HG03097 (cell line): ENCODE measurements at regions not wholly inside any gene's neighbourhood (a gene's known extent, or its start where the extent isn't known, plus 50 kb on each side); places are given as distances from the start of the nearest gene placed in this dataset.

Source experiments
- ATAC-seq: cut with Tn5 transposase; IDR thresholded peaks from one replicate; pipeline ENCODE4 v1.9.1; 2021; ENCODE audit not compliant: unreplicated experiment, low FRiP score

DNA sequence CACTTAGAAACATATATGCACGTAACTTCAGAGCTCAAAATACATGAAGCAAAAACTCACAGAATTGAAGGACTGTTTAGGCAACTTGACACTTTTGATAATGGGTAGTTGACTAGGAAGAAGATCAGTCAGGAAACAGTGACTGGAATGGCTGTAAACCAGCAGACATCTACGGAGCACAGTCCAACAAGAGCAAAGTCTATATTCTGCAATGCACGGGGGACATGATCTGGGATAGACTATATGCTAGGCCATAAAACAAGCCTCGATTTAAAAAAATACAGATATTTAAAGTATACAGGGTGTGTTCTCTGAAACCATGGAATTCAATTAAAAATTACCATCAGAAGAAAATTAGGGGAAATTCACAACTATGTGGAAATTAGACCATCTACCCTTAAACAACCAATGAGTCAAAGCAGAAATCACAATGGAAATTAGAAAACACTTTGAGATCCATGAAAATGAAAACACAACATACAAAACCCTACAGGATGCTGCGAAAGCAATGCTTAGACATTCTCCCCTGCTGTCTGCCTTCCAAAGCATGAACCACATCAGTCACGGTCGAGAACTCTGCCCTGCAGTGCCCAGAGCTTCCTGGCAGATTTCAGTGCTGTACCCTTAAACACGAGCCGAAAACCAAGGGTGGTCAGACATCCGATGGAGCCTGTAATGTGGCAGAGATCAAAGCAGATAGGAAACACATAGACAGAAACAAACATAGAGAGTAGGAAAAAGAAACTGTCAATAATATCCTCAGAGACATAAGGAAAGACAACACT, 651.9 kb upstream of the HS6ST1 start:
- no peak for ATAC-seq

DNA sequence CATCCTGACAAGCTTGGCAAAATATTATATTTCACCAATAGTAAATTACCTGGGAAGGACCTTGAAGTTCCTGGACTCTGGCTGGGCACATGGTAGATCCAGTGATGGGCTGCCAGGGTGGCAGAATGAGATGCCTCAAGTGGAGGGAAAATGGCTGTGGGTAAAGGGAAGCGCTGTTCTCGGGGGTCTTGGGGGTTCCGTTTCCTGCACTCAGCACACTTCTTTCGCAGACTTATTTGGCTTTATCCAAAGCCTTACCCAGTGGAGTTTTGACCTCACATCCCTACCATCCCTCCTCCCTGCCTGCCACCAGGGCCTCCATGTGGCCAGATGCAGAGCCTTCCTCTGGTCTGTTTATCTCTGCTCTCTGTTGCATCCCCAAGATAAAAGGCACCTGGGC, 654.9 kb upstream of the HS6ST1 start:
- ATAC-seq: no peak

DNA sequence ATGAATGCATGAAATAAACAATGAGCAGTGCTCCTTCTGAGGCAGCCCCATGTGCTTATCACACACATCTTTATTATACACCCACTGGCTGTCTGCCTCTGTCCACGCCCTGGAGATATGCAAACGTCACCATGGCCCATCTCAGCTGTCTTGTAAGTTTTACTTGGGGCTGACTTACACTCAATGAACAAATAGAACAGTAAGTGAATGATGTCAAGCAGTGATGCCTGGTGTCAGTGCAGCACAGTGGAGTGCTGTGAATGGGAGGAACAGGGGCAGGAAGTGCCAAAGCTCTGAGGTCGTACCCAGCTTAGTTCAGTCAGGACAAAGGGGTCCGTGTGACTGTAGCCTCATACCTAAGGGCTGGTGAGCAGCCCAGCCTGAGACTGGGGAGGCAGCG, 659.5 kb upstream of the HS6ST1 start:
- ATAC-seq: no peak

DNA sequence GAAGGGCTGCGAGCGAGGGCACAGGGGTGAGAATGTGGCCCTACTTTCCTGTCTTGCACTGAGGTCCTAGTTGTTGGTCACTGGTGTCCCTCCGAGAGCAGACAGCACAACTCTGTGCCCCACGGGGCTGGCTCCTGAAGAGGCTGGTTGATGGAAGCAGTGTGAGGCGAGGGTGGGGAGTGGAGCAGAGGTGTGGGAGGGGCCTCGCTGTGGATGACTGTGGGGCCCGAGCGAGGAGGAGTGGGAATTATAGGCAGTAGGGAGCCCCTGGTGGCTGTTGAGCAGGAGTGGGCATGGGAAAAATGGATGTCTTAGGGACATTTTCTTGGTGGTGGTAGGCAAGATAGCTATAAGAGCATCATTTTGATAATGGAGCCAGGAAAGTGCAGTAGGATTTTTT, 660.5 kb upstream of the HS6ST1 start:
- no peak for ATAC-seq

DNA sequence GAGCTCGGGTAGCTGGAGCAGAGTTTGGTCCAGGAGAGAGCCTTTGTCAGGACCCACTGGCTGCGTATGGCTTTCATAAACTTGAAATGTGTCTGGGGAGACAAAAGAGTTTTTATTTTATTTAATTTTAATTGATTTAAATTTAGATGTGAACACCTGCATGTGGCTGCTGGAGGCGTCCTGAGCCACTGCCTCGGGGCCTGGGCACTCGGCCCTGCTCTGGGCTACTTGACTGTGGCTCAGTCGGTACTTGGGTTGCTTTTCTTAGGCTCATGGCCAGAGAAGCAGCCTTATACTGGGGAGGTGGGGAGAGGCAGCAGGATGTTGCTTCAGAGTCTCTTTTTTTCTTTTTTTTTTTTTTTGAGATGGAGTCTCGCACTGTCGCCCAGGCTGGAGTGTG, 661.8 kb upstream of the HS6ST1 start:
- ATAC-seq: no peak

DNA sequence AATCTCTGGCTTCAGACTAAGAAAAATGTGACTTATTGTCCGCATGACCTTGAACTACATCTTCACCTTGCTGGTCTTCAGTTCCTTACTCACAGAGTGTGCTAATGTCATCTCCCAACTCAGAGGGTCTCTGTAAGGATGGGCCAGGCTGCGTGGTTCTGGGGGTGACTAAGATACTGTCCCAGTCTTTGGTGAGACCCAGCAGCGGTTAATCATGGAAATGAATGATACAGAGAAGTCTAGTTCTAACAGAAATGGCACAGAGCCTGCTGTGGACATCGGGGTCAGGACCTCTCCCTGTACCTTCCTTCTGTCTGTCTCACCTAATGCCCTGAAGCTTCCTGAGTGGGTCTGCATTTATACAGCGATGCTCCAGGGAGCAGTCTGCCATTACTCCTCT, 662.7 kb upstream of the HS6ST1 start:
- ATAC-seq: no peak

DNA sequence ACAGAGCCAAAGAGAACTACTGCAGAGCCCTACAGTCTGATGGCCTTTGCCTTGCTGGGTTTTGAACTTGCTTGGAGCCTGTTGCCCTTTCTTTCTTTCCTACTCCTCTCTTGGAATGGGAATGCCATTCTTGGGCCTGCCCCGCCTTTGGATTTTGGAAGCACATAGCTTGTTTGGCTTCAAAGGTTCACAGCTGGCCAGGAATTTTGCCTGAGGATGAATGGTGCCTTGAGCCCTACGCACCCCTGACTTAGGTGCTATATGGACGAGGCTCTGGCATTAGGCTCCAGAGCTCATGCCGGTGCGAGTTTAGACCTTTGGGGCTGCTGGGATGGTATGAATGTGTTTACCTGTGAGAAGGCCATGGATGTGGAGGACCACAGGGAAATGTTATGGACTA, 663.3 kb upstream of the HS6ST1 start:
- ATAC-seq: no peak

DNA sequence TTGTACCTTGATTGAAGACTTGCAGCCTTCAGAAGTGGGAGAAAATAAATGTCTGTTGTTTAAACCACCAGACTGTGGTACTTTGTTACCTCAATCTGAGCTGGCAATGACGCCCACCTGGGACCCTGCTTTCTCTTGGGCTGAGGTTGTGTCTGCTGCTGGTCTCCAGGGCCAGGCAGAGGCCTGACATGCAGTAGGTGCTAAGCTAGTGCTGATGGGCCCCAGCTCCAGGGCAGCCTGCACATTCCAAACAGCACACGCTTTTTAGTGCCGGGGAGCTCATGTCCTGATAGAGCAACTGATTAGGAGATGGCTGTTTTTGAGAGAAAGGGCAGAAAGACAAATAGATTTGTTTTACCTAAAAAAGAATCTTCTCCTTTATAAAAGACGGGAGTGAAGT, 664.0 kb upstream of the HS6ST1 start:
- ATAC-seq: no peak

DNA sequence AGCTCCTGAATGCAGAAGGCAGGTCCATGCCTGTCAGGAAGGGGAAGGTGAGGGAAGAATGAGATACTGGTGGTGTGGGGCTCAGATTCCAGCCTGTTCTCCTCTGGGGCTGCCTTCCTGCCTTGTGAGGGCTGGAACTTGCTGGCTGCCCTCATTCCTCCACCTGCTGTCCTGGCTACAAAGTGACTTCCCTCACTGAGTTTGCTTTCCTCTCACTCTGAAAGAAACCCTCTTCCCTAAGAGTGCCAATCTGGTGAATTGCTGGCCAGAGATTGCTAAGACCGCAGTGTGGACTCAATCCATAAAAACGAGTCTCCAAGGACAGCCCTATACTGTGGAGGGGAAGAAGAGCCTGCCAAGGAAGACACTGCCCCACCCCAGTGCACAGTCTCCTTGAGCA, 664.4 kb upstream of the HS6ST1 start:
- no peak for ATAC-seq

DNA sequence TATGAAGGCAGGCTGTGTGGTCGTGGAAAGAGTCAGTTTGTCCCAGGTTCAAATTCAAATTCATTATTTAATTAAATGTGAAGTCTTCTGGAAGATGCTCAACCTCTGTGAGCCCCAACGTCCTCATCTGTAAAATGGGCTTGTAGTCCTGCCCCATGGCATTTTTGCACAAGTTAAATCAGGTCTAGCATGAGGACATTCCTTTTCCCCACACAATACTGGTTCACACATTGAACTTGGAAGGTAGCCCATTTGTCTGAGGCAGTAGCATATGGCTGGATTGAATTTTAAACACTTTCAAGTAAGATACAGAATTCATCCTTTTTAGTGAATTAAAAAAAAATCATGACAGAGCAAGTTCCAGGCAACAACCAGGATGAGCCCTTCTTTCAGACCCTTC, 665.4 kb upstream of the HS6ST1 start:
- no peak for ATAC-seq

DNA sequence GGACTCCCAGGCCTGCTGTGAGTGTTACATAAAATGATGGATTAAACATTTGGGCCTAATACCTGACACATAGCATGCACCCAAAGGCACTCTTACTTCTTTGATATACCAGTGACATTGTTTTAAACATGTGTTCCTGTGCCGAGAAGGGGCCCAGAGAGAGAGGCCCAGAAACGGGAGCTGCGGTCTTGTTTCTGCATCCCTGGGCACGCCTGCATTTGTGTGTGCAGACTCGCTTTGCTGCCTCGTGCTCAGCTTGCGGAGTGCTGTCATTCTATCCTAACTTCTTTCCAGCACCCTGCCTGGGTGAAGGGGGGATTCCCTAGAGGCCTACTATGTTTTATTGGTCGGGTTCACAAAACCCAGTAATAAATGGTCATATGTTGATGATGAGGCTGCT, 666.2 kb upstream of the HS6ST1 start:
- ATAC-seq: no peak

DNA sequence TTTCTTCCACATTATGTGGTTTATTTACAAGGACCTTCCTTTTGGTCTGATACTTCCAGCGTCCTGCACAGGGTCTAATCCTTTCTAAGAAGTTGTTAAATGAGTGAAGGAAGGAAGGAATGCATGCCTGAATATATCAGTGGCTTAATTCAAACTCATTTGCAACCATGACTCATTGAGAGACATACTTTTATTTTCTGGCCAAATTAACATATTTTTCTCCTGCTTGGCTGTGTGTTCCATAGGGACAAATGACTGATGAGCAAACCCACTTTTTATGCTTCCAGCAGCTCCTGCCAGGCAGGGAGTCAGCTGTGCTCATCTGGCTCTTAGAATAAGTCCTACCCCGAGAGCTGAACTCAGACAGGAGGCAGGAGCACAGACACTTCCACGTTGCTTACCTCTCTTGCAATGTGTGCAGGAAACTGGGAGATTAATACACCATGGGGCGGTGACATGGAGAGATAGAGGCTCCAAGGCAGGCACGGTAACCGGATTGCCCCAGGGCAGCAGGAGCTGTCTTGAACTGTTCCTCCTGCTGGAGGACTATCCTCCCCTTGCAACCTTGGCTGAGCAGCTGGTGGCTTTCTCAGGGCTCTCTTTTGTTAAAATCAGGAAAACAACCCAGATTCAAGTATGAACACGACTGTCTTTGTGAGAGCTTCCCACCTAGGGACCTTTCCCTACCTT, 667.5 kb upstream of the HS6ST1 start:
- no peak for ATAC-seq

DNA sequence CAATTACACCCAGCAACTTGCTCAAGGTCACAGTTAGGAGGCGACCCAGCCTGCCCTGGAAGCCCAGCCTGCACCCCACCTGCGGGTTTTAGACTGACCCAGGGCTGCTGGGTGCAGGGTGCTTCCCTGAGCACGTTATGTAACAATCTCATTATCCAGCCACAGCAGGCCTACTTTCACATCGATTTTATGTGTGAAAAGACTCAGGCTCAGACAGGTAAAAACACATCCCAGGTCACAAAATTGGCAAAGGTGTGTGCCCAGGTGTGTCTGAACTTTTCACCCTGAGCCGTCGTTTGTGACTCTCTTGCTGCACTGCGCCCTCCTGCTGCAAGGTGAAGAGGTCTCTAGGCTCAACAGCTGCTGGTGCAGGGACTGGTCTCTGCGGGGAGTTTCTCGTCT, 668.2 kb upstream of the HS6ST1 start:
- no peak for ATAC-seq

DNA sequence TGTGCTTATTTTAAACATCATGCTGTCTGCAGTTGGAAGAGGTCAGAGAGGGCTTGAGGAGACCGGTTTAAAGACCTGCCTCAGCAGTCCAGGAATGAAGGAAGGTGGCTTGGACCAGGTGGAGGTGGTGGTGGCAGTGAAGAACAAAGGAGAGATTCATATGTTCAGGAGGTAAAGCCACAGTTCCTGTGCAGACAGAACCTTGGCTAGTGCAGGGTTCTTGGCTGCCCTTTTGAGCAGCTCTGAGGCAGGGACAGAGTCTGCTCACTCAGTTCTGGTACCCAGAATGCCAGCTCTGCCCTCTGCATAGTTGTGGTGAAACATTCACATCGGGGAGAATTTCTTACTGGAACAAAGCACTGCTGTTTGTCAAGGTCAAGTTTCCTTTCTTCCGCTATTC, 669.7 kb upstream of the HS6ST1 start:
- no peak for ATAC-seq

DNA sequence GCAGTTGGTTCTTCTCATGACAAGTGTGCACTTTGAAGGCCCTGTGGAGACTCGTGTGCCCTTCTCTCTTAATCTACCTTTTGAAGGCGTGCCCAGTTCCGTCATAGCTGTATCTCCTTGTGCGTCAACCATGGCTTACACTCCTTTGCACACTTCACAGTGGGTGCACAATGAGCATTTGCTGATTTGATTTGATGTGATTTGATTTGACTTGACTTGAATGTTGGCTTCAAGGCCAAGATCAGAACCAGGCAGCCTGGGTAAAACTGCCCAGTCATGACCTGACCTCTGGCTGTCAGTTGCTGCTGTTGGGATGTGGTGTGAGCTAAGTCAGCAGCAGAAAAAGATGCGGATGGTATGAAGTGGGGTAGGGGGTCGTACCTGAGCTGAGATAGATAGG, 670.3 kb upstream of the HS6ST1 start:
- no peak for ATAC-seq

DNA sequence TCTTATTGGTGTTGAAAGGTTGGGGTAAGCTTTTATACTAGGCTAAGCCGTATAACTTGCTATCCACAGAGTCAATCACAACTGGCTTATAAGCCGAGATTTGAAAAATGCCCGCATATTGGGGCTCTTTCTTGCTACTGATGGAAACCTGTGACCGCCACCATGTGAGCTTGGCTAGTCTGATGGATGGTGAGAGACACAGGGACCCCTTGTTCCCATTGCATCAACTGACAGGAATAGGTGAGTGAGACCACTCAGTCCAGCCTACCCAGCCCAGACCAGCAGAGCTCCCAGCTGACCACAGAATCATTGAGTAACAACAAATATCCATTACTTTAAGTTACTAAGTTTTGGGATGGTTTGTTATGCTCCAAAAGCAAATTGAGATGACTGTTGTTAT, 676.4 kb upstream of the HS6ST1 start:
- no peak for ATAC-seq

DNA sequence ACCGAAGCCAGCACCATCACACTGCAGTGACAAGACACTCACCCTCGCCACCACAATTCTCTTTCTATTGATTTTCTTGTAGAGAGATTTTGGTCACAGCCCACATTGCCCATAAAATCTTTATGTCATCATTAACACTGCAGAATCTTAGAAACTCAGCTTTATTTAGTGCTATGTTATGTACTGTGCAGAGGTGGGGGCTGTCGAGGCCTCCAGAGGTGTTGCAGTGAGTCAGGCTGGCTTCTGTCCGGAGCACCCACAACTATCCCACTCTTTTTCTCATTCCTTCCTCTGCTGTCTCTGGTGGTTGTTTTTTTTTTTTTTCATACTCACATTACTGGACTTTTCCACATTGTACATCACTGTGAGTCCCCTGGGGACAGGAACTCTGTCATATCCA, 677.4 kb upstream of the HS6ST1 start:
- no peak for ATAC-seq

DNA sequence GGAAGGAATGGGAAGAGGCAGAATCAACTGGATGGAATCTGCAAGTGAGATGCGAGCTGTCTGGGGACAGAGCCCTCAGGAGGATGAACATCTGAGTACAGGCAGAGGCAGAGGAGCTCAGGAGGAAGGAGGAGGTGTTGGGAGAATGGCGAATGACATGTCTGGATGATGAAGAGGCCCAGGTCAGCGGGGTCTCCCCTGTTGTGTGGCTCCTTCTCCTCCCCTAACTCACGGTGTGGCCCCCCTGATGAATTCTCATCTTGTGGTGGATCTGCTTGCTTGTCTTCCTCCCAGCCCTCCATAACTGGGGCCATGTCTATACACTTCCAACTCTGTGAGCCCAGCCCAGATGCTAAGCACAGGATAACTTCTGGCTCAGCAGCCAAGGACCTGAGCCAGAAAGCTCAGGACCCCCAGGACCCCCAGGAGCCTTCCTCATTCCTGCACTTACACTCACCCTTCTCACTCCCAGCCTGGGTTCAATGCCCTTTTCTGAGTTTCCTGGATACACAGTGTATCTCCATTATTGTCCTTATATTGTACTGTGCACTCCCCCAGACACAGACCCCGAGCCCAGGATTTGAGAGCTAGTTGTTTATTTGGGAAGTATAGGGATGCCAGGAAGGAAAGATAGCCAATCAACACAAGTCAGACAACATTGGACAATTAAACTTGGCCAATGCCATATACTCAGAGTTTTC, 678.6 kb upstream of the HS6ST1 start:
- ATAC-seq: no peak

DNA sequence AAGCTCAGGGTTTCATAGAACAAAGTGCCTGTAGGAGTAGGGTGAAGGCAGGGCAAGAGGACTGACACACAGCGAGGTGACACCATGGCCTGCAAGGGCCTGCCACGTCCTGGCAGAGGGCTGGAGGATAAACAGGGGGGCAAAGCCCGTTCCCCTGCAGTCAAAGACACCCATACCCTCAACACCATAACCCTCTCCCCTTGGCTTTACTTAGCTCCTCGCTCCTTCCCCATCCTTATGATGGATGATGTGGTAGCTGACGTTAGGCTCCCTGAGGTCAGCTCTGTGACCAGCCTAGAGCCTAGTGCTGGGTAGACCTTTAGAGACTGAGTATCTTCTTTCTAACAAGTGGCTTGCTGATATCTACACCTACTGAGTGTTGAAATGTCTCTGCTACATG, 683.3 kb upstream of the HS6ST1 start:
- no peak for ATAC-seq

DNA sequence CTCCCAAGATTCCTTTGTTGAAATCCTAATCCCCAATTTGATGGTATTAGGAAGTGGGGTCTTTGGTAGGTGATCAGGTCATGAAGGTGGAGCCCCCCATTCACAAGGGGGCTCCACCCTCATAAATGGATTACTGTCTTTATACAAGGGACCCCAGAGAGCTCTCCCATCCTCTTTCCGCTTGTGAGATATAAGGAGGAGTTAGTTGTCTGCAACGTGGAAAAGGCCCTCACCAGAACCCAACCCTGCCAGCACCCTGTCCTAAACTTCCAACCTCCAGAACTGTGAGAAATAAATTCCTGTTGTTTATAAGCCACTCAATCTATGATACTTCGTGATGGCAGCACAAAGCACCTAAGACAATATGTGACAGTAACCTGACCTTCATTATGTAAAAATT, 684.1 kb upstream of the HS6ST1 start:
- ATAC-seq: no peak

DNA sequence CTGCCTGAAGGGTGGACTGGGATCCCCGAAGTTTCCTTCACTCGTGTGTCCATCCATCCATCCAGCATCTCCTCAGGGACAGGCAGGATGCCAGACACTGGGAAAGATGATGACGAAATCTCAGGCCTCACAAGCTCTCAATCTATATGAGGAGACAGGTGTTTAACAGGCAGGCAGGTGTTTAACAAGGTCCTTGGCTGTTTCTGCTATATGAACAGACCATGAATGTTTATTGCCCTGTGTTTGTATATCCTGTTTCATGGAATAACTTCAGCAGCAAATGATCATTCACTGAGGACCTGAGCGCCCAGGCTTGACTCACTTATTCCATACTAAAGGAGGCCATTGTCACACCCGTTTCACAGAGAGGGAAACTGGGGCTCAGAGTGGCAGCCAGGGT, 685.8 kb upstream of the HS6ST1 start:
- no peak for ATAC-seq

DNA sequence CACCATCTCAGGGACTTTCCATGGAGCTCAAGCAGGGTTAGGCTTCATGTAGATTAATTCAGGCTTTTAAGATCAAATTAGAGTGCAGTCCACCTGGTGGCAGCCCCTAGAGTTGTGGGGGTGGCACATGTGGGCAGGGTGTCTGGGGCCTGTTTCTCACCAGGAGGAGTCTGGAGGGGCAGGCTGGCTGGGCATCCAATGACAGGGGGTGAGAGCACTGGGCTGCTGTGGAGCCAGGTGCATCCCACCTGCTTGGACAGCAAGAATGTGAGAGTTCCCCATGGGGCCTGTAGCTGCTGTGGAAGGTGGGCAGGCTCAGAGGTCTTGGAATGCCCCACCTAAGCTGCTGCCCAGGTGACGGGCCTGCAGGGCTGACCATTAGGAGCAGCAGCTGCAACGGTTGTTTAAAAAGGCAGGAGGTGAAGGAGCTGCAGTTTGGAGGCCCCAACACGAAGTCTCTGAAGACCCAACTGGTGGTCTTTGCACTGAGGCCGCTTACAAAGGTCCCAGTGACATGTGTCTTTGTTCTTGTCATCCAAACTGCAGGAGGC, 686.3 kb upstream of the HS6ST1 start:
- no peak for ATAC-seq
